HEK293T (cell line): ENCODE measurements at regions not wholly inside any gene's neighbourhood (a gene's known extent, or its start where the extent isn't known, plus 50 kb on each side); places are given as distances from the start of the nearest gene placed in this dataset.

Experiments used
- ARNT ChIP-seq: fragments of 450-650 bp; IDR thresholded peaks from 2 replicates; pipeline ENCODE4 v1.6.1; 2017; ENCODE audit warnings: mild to moderate bottlenecking
- CTBP1 ChIP-seq: fragments of 450-650 bp; IDR thresholded peaks from 2 replicates; pipeline ENCODE4 v1.6.1; 2016; ENCODE audit warnings: borderline replicate concordance
- ELF4 ChIP-seq: fragments of 450-650 bp; IDR thresholded peaks from 2 replicates; pipeline ENCODE4 v1.6.1; 2017; ENCODE audit warnings: antibody characterized with exemption
- FOXA1 ChIP-seq: fragments of 450-650 bp; IDR thresholded peaks from 2 replicates; pipeline ENCODE4 v1.6.1; 2016; ENCODE audit warnings: mild to moderate bottlenecking
- FOXK2 ChIP-seq: fragments of 450-650 bp; IDR thresholded peaks from 2 replicates; pipeline ENCODE4 v1.6.1; 2016; ENCODE audit warnings: mild to moderate bottlenecking
- FOXM1 ChIP-seq: fragments of 450-650 bp; IDR thresholded peaks from 2 replicates; pipeline ENCODE4 v1.6.1; 2017; ENCODE audit warnings: mild to moderate bottlenecking, borderline replicate concordance
- HDGF ChIP-seq: fragments of 450-650 bp; IDR thresholded peaks from 2 replicates; pipeline ENCODE4 v1.6.1; 2017; ENCODE audit warnings: antibody characterized with exemption, borderline replicate concordance
- L3MBTL2 ChIP-seq: fragments of 450-650 bp; conservative IDR thresholded peaks from 2 replicates; pipeline ENCODE4 v1.6.1; 2016; ENCODE audit warnings: mild to moderate bottlenecking
- LEF1 ChIP-seq: fragments of 450-650 bp; IDR thresholded peaks from 2 replicates; pipeline ENCODE4 v1.6.1; 2017; ENCODE audit warnings: mild to moderate bottlenecking, borderline replicate concordance
- SP1 ChIP-seq: fragments of 450-650 bp; IDR thresholded peaks from 2 replicates; pipeline ENCODE4 v1.6.1; 2017
- SUZ12 ChIP-seq: fragments of 450-650 bp; IDR thresholded peaks from 2 replicates; pipeline ENCODE4 v1.6.1; 2016; ENCODE audit warnings: mild to moderate bottlenecking
- TARDBP ChIP-seq: fragments of 450-650 bp; IDR thresholded peaks from 2 replicates; pipeline ENCODE4 v1.6.1; 2016

DNA sequence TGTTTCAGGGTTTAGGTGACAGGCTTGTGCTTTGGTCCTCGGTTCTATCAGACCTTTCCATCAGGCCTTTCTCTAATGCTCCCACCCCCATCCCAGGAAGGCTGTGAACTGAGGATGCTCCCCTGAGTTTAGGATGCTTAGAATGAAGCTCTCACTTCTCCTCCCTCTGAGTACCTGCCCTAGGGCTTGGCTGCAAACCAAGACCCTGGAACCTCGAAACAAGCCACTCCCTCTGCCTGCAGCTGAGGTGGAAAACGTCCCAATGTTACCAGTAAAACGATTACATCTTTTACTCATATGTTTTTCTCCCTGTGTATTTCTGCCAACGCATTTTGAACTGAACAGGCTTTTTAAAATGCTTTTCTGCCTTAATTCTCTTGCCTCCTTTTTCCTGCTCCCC is 54.5 kb upstream of the BMAL1 start:
- no peak for TF ChIP-seq SP1
- TF ChIP-seq ARNT, result no peak
- no peak for TF ChIP-seq FOXA1
- TF ChIP-seq L3MBTL2, result no peak
- no peak for TF ChIP-seq TARDBP
- TF ChIP-seq CTBP1, result no peak
- TF ChIP-seq FOXM1, result no peak
- TF ChIP-seq LEF1, result no peak
- no peak for TF ChIP-seq FOXK2
- no peak for TF ChIP-seq HDGF
- TF ChIP-seq SUZ12, result no peak
- no peak for TF ChIP-seq ELF4
